ENCODE measurements at regions not wholly inside any gene's neighbourhood (a gene's known extent, or its start where the extent isn't known, plus 50 kb on each side); places are given as distances from the start of the nearest gene placed in this dataset.

DNA sequence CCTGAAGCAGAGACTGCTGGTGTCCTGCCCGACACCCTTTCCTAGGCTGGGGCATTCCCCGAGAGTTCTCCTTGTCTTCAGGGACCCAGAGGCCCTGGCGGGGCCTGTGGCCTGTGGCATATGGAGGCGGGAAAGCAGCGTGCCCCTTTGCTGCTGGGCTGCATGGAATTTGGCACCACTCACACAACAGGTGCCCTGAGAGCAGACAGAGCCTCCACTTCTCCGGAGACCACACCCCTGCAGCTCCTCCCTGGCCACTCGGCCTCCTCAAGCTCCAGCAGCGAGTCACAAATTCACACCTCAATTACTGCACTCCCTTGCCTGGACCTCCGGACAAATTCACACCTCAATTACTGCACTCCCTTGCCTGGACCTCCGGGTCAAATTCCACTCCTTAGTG is 1375.2 kb downstream of the TBC1D22A start (continued):
- TF ChIP-seq MBNL3 (CRISPR knock-in tag; conservative IDR thresholded peaks at IDR 0.05): no peak

DNA sequence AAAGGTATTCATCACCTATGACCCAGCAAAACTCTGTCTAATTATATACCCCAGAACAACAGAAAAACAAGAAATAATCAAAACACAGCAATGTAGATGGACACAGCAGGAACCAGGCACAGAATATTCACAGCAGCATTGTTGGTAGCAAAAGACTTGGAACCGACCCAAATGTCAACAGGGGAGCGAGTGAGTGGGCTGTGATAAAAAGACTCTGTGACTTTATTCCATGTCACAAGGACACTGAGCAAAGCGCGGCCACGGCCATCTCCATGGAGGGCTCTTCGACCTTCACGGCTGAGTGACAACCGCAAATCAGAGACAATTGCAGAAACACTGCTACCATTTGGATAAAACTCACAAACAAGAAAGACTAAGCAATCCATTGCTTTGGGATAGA is 1373.1 kb downstream of the TBC1D22A start:
- in situ Hi-C loops (cut with HindIII; ENCODE audit: extremely low pct_ligation_motif_present, low pct_unique_long_range_greater_than_20kb) (no loop called here), intact Hi-C loops (cut with micrococcal nuclease; ENCODE audit: unreplicated experiment) (no loop called here)
- ChIA-PET POLR2A (no interaction called here), CTCF (ENCODE audit: low intra/inter-chr PET ratio, low total read pairs) (no interaction called here)
- TF ChIP-seq HNRNPL (IDR thresholded peaks at IDR 0.05; ENCODE audit: low read depth, low read length): no peak
- TF ChIP-seq ZNF224 (CRISPR knock-in tag; IDR thresholded peaks at IDR 0.05): no peak
- TF ChIP-seq PHB2 (IDR thresholded peaks at IDR 0.05; ENCODE audit: partially characterized antibody): no peak
- TF ChIP-seq CENPT (CRISPR knock-in tag; IDR thresholded peaks at IDR 0.05; ENCODE audit: low read depth): no peak
- TF ChIP-seq, protein P1, sequence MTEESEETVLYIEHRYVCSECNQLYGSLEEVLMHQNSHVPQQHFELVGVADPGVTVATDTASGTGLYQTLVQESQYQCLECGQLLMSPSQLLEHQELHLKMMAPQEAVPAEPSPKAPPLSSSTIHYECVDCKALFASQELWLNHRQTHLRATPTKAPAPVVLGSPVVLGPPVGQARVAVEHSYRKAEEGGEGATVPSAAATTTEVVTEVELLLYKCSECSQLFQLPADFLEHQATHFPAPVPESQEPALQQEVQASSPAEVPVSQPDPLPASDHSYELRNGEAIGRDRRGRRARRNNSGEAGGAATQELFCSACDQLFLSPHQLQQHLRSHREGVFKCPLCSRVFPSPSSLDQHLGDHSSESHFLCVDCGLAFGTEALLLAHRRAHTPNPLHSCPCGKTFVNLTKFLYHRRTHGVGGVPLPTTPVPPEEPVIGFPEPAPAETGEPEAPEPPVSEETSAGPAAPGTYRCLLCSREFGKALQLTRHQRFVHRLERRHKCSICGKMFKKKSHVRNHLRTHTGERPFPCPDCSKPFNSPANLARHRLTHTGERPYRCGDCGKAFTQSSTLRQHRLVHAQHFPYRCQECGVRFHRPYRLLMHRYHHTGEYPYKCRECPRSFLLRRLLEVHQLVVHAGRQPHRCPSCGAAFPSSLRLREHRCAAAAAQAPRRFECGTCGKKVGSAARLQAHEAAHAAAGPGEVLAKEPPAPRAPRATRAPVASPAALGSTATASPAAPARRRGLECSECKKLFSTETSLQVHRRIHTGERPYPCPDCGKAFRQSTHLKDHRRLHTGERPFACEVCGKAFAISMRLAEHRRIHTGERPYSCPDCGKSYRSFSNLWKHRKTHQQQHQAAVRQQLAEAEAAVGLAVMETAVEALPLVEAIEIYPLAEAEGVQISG (CRISPR knock-in tag; IDR thresholded peaks at IDR 0.05): no peak
- TF ChIP-seq, protein P2, sequence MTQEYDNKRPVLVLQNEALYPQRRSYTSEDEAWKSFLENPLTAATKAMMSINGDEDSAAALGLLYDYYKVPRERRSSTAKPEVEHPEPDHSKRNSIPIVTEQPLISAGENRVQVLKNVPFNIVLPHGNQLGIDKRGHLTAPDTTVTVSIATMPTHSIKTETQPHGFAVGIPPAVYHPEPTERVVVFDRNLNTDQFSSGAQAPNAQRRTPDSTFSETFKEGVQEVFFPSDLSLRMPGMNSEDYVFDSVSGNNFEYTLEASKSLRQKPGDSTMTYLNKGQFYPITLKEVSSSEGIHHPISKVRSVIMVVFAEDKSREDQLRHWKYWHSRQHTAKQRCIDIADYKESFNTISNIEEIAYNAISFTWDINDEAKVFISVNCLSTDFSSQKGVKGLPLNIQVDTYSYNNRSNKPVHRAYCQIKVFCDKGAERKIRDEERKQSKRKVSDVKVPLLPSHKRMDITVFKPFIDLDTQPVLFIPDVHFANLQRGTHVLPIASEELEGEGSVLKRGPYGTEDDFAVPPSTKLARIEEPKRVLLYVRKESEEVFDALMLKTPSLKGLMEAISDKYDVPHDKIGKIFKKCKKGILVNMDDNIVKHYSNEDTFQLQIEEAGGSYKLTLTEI (CRISPR knock-in tag; conservative IDR thresholded peaks at IDR 0.05): no peak
- TF ChIP-seq RXRA (CRISPR knock-in tag; IDR thresholded peaks at IDR 0.05): no peak
- no peak for TF ChIP-seq HIVEP1 (CRISPR knock-in tag; IDR thresholded peaks at IDR 0.05)
- no peak for TF ChIP-seq GATAD2A (CRISPR knock-in tag; IDR thresholded peaks at IDR 0.05)
- TF ChIP-seq HOXA5 (CRISPR knock-in tag; IDR thresholded peaks at IDR 0.05): no peak
- TF ChIP-seq SOX13 (IDR thresholded peaks at IDR 0.05): no peak
- TF ChIP-seq SOX13 (CRISPR knock-in tag; conservative IDR thresholded peaks at IDR 0.05 in 1 of 2, IDR thresholded peaks at IDR 0.05 in 1 of 2): no peak
- no peak for TF ChIP-seq RAD21 (CRISPR knock-in tag; IDR thresholded peaks at IDR 0.05)
- TF ChIP-seq SNAPC2 (CRISPR knock-in tag; IDR thresholded peaks at IDR 0.05): no peak
- TF ChIP-seq ZNF354B (CRISPR knock-in tag; IDR thresholded peaks at IDR 0.05): no peak
- H2AFZ ChIP-seq (ENCODE audit: low read length): no peak overlapping the region
- ATAC-seq (no peak), FAIRE-seq (no peak), DNase-seq (ENCODE audit: low spot score) (no peak)
- H3K27ac ChIP-seq (ENCODE audit: extremely low read length, insufficient read depth, low read length): no peak overlapping the region
- H3K9me3 ChIP-seq (ENCODE audit: low read length): peaks cover 17% of the 10 kb centered on the region
- H3K4me2 ChIP-seq (ENCODE audit: low read depth, low read length): no peak overlapping the region
- no peaks in the 10 kb centered on the region for H3K79me2 ChIP-seq (ENCODE audit: insufficient read depth, low read length)
- H3K4me3 ChIP-seq (replicated peaks in 1 of 3; ENCODE audit: insufficient read depth in 1 of 3, low read depth in 2 of 3, low read length in 3 of 3): no peak overlapping the region
- H4K20me1 ChIP-seq (ENCODE audit: insufficient read depth, low read length): no peaks in the 10 kb centered on the region
- no peak overlapping the region for H3K9ac ChIP-seq (ENCODE audit: insufficient read depth, low read depth, low read length)
- no peaks in the 10 kb centered on the region for H3K36me3 ChIP-seq (replicated peaks in 1 of 2; ENCODE audit: control insufficient read depth in 1 of 2, insufficient read depth in 2 of 2, low read length in 2 of 2)
- peaks cover 0 to 6% of the 10 kb centered on the region in 2 experiments; a peak in 3 of 5 replicates for H3K27me3 ChIP-seq (ENCODE audit: control insufficient read depth in 1 of 2, insufficient read depth in 2 of 2, low read length in 2 of 2)
- WGBS (ENCODE audit: low lambda C conversion rate): 57% methylated on average over 8 of the region's 8 CpGs
- BruUV-seq (replicated peaks): no TSS peak
- no peaks in the 10 kb centered on the region for H3K4me1 ChIP-seq (ENCODE audit: insufficient read depth, low read length)

All from HepG2 (cell line).